Activated CD4-positive, alpha-beta T cell treated with anti-CD3 and anti-CD28 coated beads, Interleukin-2, amount 10 ng/mL, durations not matched to agents 7 days and 5 days (primary cell): ENCODE measurements at regions not wholly inside any gene's neighbourhood (a gene's known extent, or its start where the extent isn't known, plus 50 kb on each side); places are given as distances from the start of the nearest gene placed in this dataset.
"Not testable (repeated sequence)": the region's sequence is repeated elsewhere in the genome, so short reads cannot be mapped to it uniquely, and the experiment has no call there.

ENCODE experiments used
- CTCF ChIA-PET: fragments of 350-600 bp; sonication (Branson Sonifier 250); formaldehyde crosslinking; loops from one replicate; lab custom pipeline; 2021; ENCODE audit warnings: antibody characterized with exemption; lab: Charles Lee
- POLR2A ChIA-PET: fragments of 350-600 bp; sonication (Branson Sonifier 250); formaldehyde crosslinking; loops from one replicate; lab custom pipeline; 2021; ENCODE audit warnings: antibody characterized with exemption; lab: Charles Lee
- DNase-seq: peaks from one replicate; pipeline ENCODE4 v3.0.0-alpha.2; 2020
- H3K27ac Mint-ChIP-seq: one replicate; pipeline ENCODE4 v1.8.0; 2021; ENCODE audit warnings: mild to moderate bottlenecking, moderate library complexity, mixed read lengths
- H3K27me3 Mint-ChIP-seq: one replicate; pipeline ENCODE4 v1.8.0; 2021; ENCODE audit warnings: mixed read lengths
- H3K36me3 Mint-ChIP-seq: one replicate; pipeline ENCODE4 v1.8.0; 2021; ENCODE audit warnings: low read depth, mixed read lengths
- H3K4me1 Mint-ChIP-seq: one replicate; pipeline ENCODE4 v1.8.0; 2021; ENCODE audit warnings: mixed read lengths
- H3K4me3 Mint-ChIP-seq: one replicate; pipeline ENCODE4 v1.8.0; 2021; ENCODE audit warnings: mild to moderate bottlenecking, moderate library complexity, mixed read lengths
- H3K9me3 Mint-ChIP-seq: one replicate; pipeline ENCODE4 v1.8.0; 2021; ENCODE audit warnings: mixed read lengths

DNA sequence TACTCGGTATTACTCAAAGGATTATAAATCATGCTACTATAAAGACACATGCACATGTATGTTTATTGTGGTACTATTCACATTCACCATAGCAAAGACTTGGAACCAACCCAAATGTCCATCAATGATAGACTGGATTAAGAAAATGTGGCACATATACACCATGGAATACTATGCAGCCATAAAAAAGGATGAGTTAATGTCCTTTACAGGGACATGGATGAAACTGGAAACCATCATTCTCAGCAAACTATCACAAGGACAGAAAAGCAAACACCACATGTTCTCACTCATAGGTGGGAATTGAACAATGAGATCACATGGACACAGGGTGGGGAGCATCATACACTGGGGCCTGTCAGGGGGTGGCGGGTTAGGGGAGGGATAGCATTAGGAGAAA, 130.5 kb upstream of the SLC1A3 start:
- H3K36me3 Mint-ChIP-seq, H3K4me3 Mint-ChIP-seq, H3K4me1 Mint-ChIP-seq, POLR2A ChIA-PET, H3K9me3 Mint-ChIP-seq, DNase-seq, H3K27ac Mint-ChIP-seq, H3K27me3 Mint-ChIP-seq, CTCF ChIA-PET: not testable (repeated sequence)

DNA sequence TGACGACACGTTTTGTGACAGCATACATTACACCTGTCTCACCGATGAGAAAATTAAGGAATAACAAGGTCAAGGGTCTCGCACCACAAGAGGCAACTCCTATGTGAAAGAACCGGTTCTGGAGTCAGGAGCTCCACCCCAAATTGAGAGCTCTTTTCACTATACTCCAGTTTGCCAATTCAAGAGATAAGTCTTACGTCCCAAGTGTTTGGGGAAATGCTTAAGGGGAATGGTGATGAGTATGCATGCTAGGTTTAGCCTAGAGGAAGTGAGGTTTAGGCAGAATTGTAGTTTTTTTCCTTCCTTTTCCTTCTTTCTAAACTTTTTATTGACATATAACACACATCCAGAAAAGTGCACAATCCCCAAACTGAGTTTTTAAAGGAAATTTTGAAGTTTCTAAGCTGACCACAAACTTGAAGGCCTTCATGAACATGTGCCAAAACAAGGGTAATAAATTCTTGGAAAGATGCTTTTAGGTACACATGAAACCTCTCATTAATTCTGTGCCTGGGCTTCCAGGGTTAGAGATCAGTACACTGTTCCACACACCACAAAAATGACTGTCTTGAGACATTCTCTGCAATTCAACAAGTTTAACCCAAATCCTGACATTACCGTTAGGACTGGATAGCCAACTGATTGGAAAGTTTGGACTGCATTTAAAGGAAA, 127.6 kb upstream of the SLC1A3 start:
- ChIA-PET CTCF (no interaction called here), POLR2A (no interaction called here)
- DNase-seq = no peak
- no peak overlapping the region for H3K4me3 Mint-ChIP-seq
- no peak overlapping the region for H3K27ac Mint-ChIP-seq
- peaks cover 5% of the 10 kb centered on the region for H3K9me3 Mint-ChIP-seq
- no peaks in the 10 kb centered on the region for H3K27me3 Mint-ChIP-seq
- no peaks in the 10 kb centered on the region for H3K4me1 Mint-ChIP-seq
- H3K36me3 Mint-ChIP-seq = no peaks in the 10 kb centered on the region

DNA sequence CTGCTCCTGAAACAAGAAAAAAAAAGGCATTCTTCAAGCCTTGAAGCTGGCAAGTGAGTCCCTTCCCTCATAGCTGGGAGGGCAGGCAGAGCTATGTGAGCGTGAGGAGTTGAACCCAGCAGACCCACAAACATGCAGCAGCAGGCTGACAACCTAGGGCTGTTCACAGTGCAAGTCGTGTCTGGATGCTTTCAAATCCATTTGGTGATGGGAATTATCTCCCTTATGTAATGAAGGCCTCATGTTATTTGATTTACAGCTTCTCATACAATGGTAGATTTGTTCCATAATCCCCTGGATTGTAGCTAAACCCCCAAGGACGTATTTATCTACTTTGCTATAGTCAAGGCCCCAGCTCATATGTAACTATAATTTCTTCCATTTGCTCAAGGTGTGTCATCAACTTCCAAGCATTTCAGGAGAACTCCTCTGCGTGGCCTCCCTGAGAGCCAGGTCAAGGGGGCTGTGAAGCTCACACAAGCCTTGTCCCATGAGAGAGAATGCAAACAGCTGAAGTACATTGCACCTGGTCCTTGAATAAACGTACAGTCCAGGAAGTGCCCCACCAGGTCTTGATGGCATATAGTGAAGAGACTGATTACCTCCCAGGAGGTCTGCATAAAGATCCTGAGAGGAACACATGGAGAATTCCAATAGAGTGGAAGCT, 124.8 kb upstream of the SLC1A3 start:
- POLR2A ChIA-PET = no interaction called here
- H3K4me1 Mint-ChIP-seq = no peaks in the 10 kb centered on the region
- no peak for DNase-seq
- H3K9me3 Mint-ChIP-seq = no peaks in the 10 kb centered on the region
- CTCF ChIA-PET = no interaction called here
- no peaks in the 10 kb centered on the region for H3K36me3 Mint-ChIP-seq
- no peaks in the 10 kb centered on the region for H3K27me3 Mint-ChIP-seq
- H3K27ac Mint-ChIP-seq = no peak overlapping the region
- H3K4me3 Mint-ChIP-seq = no peak overlapping the region

DNA sequence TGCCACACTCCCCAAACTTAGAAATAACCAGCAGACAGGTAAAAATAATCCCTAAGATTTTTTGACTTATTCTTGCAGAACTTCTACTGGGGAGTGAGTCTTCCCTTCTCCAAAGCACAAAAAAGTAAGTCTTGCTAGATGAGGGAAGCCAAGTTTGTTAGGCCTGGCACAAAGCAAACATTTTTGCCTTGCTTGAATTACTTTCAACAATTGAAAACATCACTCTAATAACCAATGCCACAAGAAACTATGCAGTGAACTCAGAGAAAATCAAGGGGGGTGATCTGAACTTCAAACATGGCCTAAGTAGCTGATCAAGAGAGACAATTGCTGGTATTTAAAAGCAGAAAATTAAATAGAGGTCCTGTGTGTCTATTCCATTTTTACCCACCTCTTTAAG, 123.6 kb upstream of the SLC1A3 start:
- ChIA-PET POLR2A (no interaction called here), CTCF (no interaction called here)
- no peak for DNase-seq
- Mint-ChIP-seq H3K27ac (no peak overlapping the region), H3K36me3 (no peaks in the 10 kb centered on the region), H3K4me3 (no peak overlapping the region), H3K9me3 (no peaks in the 10 kb centered on the region), H3K4me1 (no peaks in the 10 kb centered on the region), H3K27me3 (no peaks in the 10 kb centered on the region)

DNA sequence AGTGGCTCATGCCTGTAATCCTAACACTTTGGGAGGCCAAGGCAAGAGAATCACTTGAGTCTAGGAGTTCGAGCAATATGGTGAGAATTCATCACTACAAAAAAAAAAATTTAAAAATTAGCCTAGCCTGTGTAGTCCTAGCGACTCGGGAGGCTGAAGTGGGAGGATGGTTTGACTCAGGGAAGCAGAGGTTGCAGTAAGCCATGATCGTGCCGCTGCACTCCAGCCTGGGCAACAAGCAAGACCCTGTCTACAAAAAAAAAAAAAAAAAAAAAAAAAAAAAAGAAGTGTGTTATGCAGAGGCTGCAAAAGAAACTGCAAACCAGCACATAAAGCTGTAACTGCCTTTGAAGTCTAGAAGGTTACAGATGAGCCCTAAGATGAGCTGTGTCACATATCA, 116.9 kb upstream of the SLC1A3 start:
- Mint-ChIP-seq H3K4me1 (no peaks in the 10 kb centered on the region), H3K4me3 (no peak overlapping the region), H3K27ac (no peak overlapping the region), H3K27me3 (no peaks in the 10 kb centered on the region), H3K36me3 (no peaks in the 10 kb centered on the region), H3K9me3 (no peaks in the 10 kb centered on the region)
- ChIA-PET CTCF (interaction anchor here (0.6 kb wide), 1 partner anchor 140 kb away, joined by 5 read pairs; no protein-coding TSS in a partner anchor), POLR2A (no interaction called here)
- no peak for DNase-seq

DNA sequence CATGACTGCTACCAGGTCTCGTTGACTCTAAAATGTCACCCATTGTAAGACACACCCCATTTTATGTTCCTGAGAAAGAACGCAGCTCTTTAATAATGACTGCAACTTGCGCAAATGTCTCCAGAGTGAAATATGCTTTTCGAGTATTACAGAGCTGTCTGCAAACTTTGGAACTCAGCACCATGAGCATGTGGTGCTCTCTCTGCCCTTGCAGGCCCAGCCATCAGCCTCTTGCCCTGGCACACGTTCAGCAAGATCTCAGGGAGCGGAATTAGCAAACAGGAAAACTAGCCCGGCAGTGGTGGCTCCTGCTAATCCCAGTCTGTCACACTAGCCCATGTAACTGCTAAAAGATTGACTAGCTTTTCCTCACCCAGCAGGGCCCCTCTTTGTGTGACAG, 114.5 kb upstream of the SLC1A3 start:
- Mint-ChIP-seq H3K27ac (no peak overlapping the region), H3K4me3 (no peak overlapping the region), H3K36me3 (no peaks in the 10 kb centered on the region), H3K9me3 (no peaks in the 10 kb centered on the region), H3K4me1 (no peaks in the 10 kb centered on the region), H3K27me3 (peaks cover 3% of the 10 kb centered on the region)
- ChIA-PET POLR2A (no interaction called here), CTCF (no interaction called here)
- DNase-seq = no peak

DNA sequence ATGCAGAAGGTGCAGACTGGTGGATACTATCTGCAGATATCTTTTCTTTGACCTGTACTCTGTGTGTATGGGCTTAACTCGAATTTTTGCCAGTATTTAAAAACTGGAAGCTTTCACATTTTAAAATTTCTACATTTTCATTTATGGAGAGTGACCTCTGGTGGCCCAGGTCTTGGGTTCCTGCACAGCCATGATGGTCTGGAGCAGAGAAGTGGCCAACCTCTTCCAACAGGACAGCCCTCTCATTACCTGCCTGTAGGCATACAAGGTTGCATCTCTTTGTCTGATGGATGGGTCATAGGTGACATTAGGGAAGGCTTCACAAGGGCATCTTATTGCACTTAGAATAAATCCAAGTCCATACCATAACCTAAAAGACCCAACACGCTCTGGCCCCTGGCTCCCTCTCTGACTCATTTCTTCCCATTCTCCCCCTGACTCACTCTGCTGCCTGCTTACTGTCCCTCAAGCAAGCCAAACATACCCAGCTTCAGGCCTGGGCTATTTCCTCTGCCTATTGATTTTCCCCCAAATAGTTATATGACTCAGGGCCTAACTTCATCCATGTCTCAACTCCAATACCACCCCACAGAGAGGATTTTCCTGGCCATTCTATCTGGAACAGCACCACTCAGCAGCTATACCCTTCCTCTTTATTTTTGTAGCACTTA, 113.3 kb upstream of the SLC1A3 start:
- H3K27ac Mint-ChIP-seq = no peak overlapping the region
- no peak for DNase-seq
- no peak overlapping the region for H3K4me3 Mint-ChIP-seq
- CTCF ChIA-PET = no interaction called here
- POLR2A ChIA-PET = no interaction called here
- no peaks in the 10 kb centered on the region for H3K9me3 Mint-ChIP-seq
- no peaks in the 10 kb centered on the region for H3K36me3 Mint-ChIP-seq
- H3K27me3 Mint-ChIP-seq = peaks cover 7% of the 10 kb centered on the region
- H3K4me1 Mint-ChIP-seq = no peaks in the 10 kb centered on the region

DNA sequence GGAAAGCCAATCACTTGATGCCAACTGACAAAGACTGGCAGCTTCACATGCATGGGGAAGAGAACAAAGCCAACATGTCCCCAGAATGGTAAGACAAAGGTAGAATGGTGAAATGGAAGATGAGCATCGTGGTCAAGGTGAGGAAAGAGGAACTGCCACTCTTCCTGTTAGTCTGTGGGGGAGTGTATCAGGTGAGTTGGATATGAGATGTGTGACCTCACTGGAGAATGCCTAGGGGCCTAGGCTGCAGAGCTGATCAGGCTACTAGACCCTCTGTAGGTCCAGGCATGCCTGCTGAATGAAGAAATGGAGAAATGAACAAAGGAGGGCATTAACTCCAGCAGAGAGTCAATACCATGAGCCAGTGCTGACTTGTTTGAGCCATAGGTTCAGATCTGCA, 112.4 kb upstream of the SLC1A3 start:
- DNase-seq = no peak
- no peaks in the 10 kb centered on the region for H3K36me3 Mint-ChIP-seq
- no peak overlapping the region for H3K4me3 Mint-ChIP-seq
- no peaks in the 10 kb centered on the region for H3K4me1 Mint-ChIP-seq
- H3K9me3 Mint-ChIP-seq = no peaks in the 10 kb centered on the region
- H3K27me3 Mint-ChIP-seq = peaks cover 7% of the 10 kb centered on the region
- ChIA-PET POLR2A (interaction anchor here (0.7 kb wide), 1 partner anchor 65 kb away, joined by 3 read pairs; no protein-coding TSS in a partner anchor), CTCF (no interaction called here)
- H3K27ac Mint-ChIP-seq = no peak overlapping the region

DNA sequence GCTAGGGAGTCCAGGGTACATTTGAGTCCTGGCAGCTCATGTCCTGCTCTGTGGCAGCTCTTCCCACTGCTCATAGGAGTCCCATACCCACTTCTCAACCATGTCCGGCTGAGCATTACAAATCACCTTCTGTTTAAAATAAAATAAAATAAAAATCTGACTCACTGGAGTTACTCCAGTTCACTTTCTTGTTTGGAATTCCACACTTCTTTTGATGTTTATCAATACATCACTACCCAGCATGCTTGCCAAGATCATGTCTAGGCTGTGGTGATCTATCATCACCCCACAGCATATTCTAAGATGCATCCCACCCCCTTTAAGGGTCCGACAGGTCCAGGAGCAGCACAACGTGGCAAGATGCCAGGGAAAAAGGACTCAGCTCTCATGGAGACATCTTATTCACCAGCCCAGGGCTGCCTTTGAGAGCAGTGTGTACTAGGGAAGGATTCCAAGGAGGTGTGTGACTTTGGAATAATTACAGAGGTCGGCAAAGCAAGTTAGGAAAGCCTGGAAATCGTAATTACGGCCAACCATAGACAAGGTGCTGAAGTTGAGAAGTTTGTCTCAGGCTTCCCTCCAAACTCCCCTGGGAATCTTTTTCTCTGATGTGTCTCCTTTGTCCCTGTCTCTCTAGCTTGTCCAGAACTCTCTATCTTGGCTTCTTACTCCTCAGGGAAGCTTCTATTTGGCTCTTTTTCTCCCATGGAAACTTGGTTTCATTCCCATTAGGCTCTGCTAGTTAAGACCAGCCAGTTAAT, 111.4 kb upstream of the SLC1A3 start:
- POLR2A ChIA-PET = interaction anchor here (0.7 kb wide), 1 partner anchor 66 kb away, joined by 3 read pairs; no protein-coding TSS in a partner anchor
- Mint-ChIP-seq H3K4me3 (no peak overlapping the region), H3K27me3 (peaks cover 7% of the 10 kb centered on the region), H3K4me1 (no peaks in the 10 kb centered on the region), H3K36me3 (no peaks in the 10 kb centered on the region), H3K27ac (no peak overlapping the region), H3K9me3 (no peaks in the 10 kb centered on the region)
- DNase-seq = no peak
- CTCF ChIA-PET = no interaction called here

DNA sequence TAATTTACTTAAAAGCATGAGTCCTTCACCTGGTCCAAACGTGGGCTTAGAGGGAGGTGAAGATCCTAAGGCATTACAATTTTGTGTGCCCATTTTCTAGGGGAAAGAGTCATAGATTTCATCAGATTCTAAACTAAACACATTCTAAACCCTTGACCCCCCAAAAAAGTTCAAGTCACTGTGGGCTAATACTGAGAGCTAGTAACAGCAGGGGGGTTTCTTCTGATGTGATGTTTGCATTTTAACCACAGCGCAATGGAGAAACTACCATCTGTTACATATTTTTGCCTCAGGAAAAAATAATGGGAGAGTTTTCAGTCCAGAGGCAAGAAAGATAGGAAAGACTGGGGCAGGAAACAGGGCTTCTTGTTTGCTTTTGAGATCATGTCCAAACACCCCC, 110.8 kb upstream of the SLC1A3 start:
- no peak for DNase-seq
- Mint-ChIP-seq H3K27me3 (peaks cover 7% of the 10 kb centered on the region), H3K36me3 (no peaks in the 10 kb centered on the region), H3K27ac (no peak overlapping the region), H3K9me3 (no peaks in the 10 kb centered on the region), H3K4me1 (no peaks in the 10 kb centered on the region), H3K4me3 (no peak overlapping the region)
- ChIA-PET POLR2A (no interaction called here), CTCF (no interaction called here)

DNA sequence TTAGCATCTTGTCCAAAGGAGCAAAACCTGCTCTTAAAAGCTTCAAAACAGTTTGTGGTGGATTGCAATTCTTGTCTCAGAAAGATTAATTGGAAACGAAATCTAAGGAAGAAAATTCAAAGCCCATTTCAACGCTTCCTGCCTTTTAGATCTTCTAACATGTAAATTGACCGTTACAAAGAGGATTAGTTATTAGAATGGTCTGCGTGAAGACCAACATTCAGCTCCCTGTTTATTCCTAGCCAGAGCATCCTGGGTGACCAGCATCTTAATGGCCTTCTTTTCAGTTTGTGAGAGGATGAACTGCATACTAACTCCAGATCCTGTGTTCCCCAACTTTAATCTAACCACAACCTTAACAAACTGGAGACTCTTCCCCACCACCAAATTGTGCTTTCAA, 109.9 kb upstream of the SLC1A3 start:
- no peak for DNase-seq
- no peaks in the 10 kb centered on the region for H3K4me1 Mint-ChIP-seq
- H3K4me3 Mint-ChIP-seq = no peak overlapping the region
- POLR2A ChIA-PET = no interaction called here
- H3K27me3 Mint-ChIP-seq = peaks cover 7% of the 10 kb centered on the region
- H3K27ac Mint-ChIP-seq = no peak overlapping the region
- CTCF ChIA-PET = no interaction called here
- H3K9me3 Mint-ChIP-seq = no peaks in the 10 kb centered on the region
- no peaks in the 10 kb centered on the region for H3K36me3 Mint-ChIP-seq

DNA sequence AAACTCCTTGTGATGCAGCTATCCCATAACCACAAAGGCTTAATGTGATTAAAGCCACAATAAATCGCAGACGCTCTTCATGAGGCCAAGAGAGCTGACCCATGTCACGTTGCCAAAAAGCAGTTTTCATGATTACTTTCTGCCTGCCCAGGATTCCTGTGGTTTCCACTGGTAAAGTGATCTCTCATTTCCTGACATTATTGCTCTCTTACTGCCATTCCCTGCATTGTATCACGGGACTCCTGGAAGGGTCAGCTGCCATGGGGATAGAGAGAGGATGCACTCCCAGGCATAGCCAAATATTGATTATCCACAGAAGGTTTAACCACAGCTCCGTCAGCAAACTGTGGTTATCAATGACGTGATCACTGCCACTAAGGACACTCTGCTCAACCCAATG, 103.8 kb upstream of the SLC1A3 start:
- DNase-seq = no peak

DNA sequence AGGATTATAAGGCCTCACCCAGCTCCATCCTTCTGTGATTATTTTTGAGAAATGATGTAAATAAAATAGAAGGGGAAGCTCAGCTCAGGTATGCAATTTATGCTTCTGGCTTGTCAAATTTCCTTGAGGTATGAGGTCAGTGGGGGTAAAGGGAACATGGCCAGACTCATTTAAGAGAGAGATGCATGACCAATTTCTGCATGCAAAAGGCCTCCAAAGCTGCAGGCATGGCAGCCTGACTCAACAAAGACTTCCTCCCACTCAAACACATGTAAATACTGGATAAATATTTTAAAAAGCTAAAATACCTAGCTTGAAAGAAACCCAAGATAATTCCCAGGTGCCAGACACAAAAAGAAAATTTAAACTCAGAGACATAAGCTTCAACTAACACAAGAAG, 101.4 kb upstream of the SLC1A3 start:
- Mint-ChIP-seq H3K9me3 (no peaks in the 10 kb centered on the region), H3K27ac (no peak overlapping the region), H3K4me3 (no peak overlapping the region), H3K36me3 (no peaks in the 10 kb centered on the region), H3K4me1 (peaks cover 10% of the 10 kb centered on the region), H3K27me3 (peaks cover 14% of the 10 kb centered on the region)
- ChIA-PET CTCF (no interaction called here), POLR2A (no interaction called here)
- DNase-seq = no peak

More for the DNA sequence above, 103.8 kb upstream of the SLC1A3 start:
- Mint-ChIP-seq H3K36me3 (no peaks in the 10 kb centered on the region), H3K27ac (no peak overlapping the region), H3K9me3 (no peaks in the 10 kb centered on the region), H3K4me3 (no peak overlapping the region), H3K4me1 (peaks cover 3% of the 10 kb centered on the region), H3K27me3 (peaks cover 4% of the 10 kb centered on the region)
- ChIA-PET POLR2A (no interaction called here), CTCF (interaction anchor here (1.3 kb wide), 1 partner anchor 35 kb away, joined by 4 read pairs; no protein-coding TSS in a partner anchor)
